Liver (tissue), 8 donors: ENCODE measurements at regions not wholly inside any gene's neighbourhood (a gene's known extent, or its start where the extent isn't known, plus 50 kb on each side); places are given as distances from the start of the nearest gene placed in this dataset.

ENCODE experiments used
- DNase-seq: peaks from one replicate; pipeline ENCODE4 v3.0.0-alpha.2; 2017; ENCODE audit warnings: low spot score
- H3K27ac ChIP-seq, 2 donors: one replicate each; pipeline ENCODE4 v1.7.0; 2013; ENCODE audit warnings: inconsistent platforms in 2 of 2, low read length in 2 of 2, control low read depth in 1 of 2, low read depth in 1 of 2, mild to moderate bottlenecking in 1 of 2
- H3K27me3 ChIP-seq, 4 donors: one replicate each; pipeline versions ENCODE4 v1.6.1 to v1.7.0; 2013; ENCODE audit warnings: low read length in 3 of 4, inconsistent platforms in 1 of 4, mild to moderate bottlenecking in 1 of 4, moderate library complexity in 1 of 4; ENCODE audit not compliant: control insufficient read depth in 4 of 4, insufficient read depth in 4 of 4
- H3K36me3 ChIP-seq, 4 donors: one replicate each; pipeline versions ENCODE4 v1.6.1 to v1.7.0; 2013; ENCODE audit warnings: low read length in 3 of 4, mild to moderate bottlenecking in 3 of 4, low read depth in 1 of 4, moderate library complexity in 1 of 4; ENCODE audit not compliant: control insufficient read depth in 4 of 4, insufficient read depth in 3 of 4
- H3K4me1 ChIP-seq, 4 donors: one replicate each; pipeline versions ENCODE4 v1.6.1 to v1.7.0; 2013; ENCODE audit warnings: low read length in 3 of 4, mild to moderate bottlenecking in 3 of 4, moderate library complexity in 1 of 4; ENCODE audit not compliant: control insufficient read depth in 4 of 4, insufficient read depth in 4 of 4
- H3K4me3 ChIP-seq, 3 donors: one replicate each; pipeline versions ENCODE4 v1.6.1 to v1.7.0; 2013; ENCODE audit warnings: low read length in 3 of 3, control low read depth in 1 of 3, low read depth in 1 of 3, mild to moderate bottlenecking in 1 of 3
- H3K9ac ChIP-seq, 2 donors: one replicate each; pipeline ENCODE4 v1.7.0; 2013; ENCODE audit warnings: low read length in 2 of 2, mild to moderate bottlenecking in 2 of 2, moderate library complexity in 2 of 2, control low read depth in 1 of 2, low read depth in 1 of 2
- H3K9me3 ChIP-seq, 4 donors: one replicate each; pipeline versions ENCODE4 v1.6.1 to v1.7.0; 2013; ENCODE audit warnings: low read length in 3 of 4; ENCODE audit not compliant: control insufficient read depth in 4 of 4
- ATF3 ChIP-seq: IDR thresholded peaks from 2 replicates; pipeline ENCODE4 v1.6.1; 2016; ENCODE audit warnings: antibody characterized with exemption
- CTCF ChIP-seq: fragments of 150-350 bp; IDR thresholded peaks from 2 replicates; pipeline ENCODE4 v1.5.1; 2017; ENCODE audit warnings: improper control_type of control experiment, low read depth, low read length; ENCODE audit not compliant: missing input control
- FOXA1 ChIP-seq: IDR thresholded peaks from 2 replicates; pipeline ENCODE4 v1.6.1; 2016; ENCODE audit warnings: antibody characterized with exemption
- GABPA ChIP-seq, 2 donors: IDR thresholded peaks in 1 of 2; conservative IDR thresholded peaks in 1 of 2; 2 replicates each; pipeline ENCODE4 v1.6.1; 2016; ENCODE audit warnings: antibody characterized with exemption in 2 of 2, mild to moderate bottlenecking in 1 of 2, moderate library complexity in 1 of 2
- HNF4A ChIP-seq, 2 donors: conservative IDR thresholded peaks; 2 replicates each; pipeline ENCODE4 v1.6.1; 2016; ENCODE audit warnings: antibody characterized with exemption in 2 of 2, mild to moderate bottlenecking in 2 of 2
- JUND ChIP-seq, 2 donors: IDR thresholded peaks; 2 replicates each; pipeline ENCODE4 v1.6.1; 2016; ENCODE audit warnings: antibody characterized with exemption in 2 of 2
- MAX ChIP-seq: IDR thresholded peaks from 2 replicates; pipeline ENCODE4 v1.6.1; 2016; ENCODE audit warnings: antibody characterized with exemption
- RAD21 ChIP-seq, 2 donors: IDR thresholded peaks; 2 replicates each; pipeline ENCODE4 v1.6.1; 2016; ENCODE audit warnings: antibody characterized with exemption in 2 of 2, mild to moderate bottlenecking in 2 of 2
- REST ChIP-seq: IDR thresholded peaks from 2 replicates; pipeline ENCODE4 v1.6.1; 2016; ENCODE audit warnings: antibody characterized with exemption, mild to moderate bottlenecking
- TAF1 ChIP-seq: conservative IDR thresholded peaks from 2 replicates; pipeline ENCODE4 v1.6.1; 2016; ENCODE audit warnings: antibody characterized with exemption, mild to moderate bottlenecking
- YY1 ChIP-seq: IDR thresholded peaks from 2 replicates; pipeline ENCODE4 v1.6.1; 2016; ENCODE audit warnings: antibody characterized with exemption, mild to moderate bottlenecking
- ZBTB33 ChIP-seq: IDR thresholded peaks from 2 replicates; pipeline ENCODE4 v1.6.1; 2016; ENCODE audit warnings: antibody characterized with exemption
- WGBS: extraction: QIAGEN DNeasy Blood & Tissue Kit; methylation state at CpG from one replicate; pipeline ENCODE4 v1.1.7; 2013; 5-methylcytosine and 5-hydroxymethylcytosine counted together
- donor health status: healthy.
- donor health status: healthy.
- donor health status: healthy.
- donor health status: healthy.
- donor health status: healthy.

GRCh38 chr19:28880735-28881401, 332.1 kb downstream of the UQCRFS1 start:
- no peaks in the 10 kb centered on the region for H3K36me3 ChIP-seq
- no peak overlapping the region for H3K4me3 ChIP-seq
- no peak overlapping the region for H3K9ac ChIP-seq
- H3K27me3 ChIP-seq = peaks cover 0 to 2% (median 0%) of the 10 kb centered on the region in 4 donors
- WGBS = 68% methylated on average over 10 of the region's 10 CpGs
- no peak for DNase-seq
- no peak for TF ChIP-seq JUND (IDR thresholded peaks at IDR 0.05)
- TF ChIP-seq ZBTB33 = no peak
- no peak for TF ChIP-seq HNF4A (conservative IDR thresholded peaks at IDR 0.05)
- no peak for TF ChIP-seq RAD21 (IDR thresholded peaks at IDR 0.05)
- no peak for TF ChIP-seq REST
- TF ChIP-seq TAF1 = no peak
- no peak for TF ChIP-seq FOXA1
- H3K9me3 ChIP-seq = no peaks in the 10 kb centered on the region
- no peak overlapping the region for H3K27ac ChIP-seq
- H3K4me1 ChIP-seq = no peaks in the 10 kb centered on the region

GRCh38 chr19:28878862-28879566, 333.9 kb downstream of the UQCRFS1 start:
- H3K9ac ChIP-seq = no peak overlapping the region
- no peaks in the 10 kb centered on the region for H3K9me3 ChIP-seq
- WGBS = 24% methylated on average over 11 of the region's 11 CpGs
- peak; percentile 68 for DNase-seq
- peaks cover 0 to 2% (median 0%) of the 10 kb centered on the region in 4 donors for H3K27me3 ChIP-seq
- no peak overlapping the region for H3K4me3 ChIP-seq
- H3K36me3 ChIP-seq = no peaks in the 10 kb centered on the region
- no peak for TF ChIP-seq MAX
- TF ChIP-seq RAD21 (IDR thresholded peaks at IDR 0.05) = peak; percentile 84 to 86
- TF ChIP-seq HNF4A (conservative IDR thresholded peaks at IDR 0.05) = no peak
- no peak for TF ChIP-seq JUND (IDR thresholded peaks at IDR 0.05)
- TF ChIP-seq ATF3 = no peak
- TF ChIP-seq YY1 = no peak
- TF ChIP-seq ZBTB33 = no peak
- TF ChIP-seq CTCF = peak; percentile 69
- no peak for TF ChIP-seq GABPA (IDR thresholded peaks at IDR 0.05 in 1 of 2, conservative IDR thresholded peaks at IDR 0.05 in 1 of 2)
- H3K4me1 ChIP-seq = no peaks in the 10 kb centered on the region
- H3K27ac ChIP-seq = no peak overlapping the region
